ENCODE measurements at regions not wholly inside any gene's neighbourhood (a gene's known extent, or its start where the extent isn't known, plus 50 kb on each side); places are given as distances from the start of the nearest gene placed in this dataset.

DNA sequence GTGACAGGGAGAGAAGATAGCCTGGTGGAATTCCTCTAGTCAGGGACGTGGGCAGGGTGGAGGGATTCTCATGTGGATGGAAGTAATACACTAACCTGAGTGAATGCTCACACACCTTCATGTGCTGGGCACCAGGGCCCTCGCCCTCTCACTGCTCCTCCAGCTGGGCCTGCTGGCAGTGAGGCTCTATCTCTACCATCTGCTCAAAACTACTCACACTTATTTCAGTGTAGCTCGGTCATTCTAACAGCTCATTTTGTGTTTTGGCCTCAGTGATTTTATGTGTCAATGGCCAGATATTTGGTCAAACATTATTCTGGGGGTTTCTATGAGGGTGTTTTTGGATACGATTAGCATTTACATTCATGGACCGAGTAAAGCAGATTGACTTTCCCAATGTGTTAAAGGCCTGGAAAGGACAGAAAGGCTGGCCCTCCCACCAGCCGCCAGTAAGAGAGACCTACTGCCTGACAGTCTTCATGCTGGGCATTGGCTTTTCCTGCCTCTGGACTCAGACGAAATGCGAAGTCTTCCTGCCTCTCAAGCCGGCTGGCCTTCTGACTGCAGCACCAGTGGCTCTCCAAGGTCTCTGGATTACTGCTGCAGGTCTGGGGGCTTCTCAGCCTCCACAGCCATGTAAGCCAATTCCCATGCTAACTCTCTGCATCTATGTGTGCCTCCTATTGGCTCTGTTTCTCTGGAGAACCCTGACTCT, 335.4 kb downstream of the CXCL12 start:
- DNase-seq = no peak

DNA sequence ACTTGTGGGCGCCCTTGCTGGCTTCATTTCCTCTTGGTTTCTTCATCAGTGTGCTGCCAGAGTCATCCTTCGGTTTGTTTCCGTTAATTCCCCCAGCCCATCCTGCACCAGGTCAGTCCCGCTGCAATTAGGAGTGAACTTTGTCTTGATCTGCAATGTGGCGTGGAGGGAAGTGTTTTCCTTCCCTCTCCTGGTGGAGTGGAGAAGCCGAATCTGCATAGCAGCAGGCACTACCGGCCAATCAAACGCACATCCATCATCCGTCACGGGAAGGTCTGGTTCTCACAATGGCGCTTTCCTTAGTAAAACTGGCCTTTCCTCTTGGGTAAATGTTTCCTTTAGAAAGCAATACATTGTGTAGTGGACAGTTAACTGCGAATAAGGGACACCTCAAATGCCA, 337.5 kb downstream of the CXCL12 start:
- DNase-seq = no peak

DNA sequence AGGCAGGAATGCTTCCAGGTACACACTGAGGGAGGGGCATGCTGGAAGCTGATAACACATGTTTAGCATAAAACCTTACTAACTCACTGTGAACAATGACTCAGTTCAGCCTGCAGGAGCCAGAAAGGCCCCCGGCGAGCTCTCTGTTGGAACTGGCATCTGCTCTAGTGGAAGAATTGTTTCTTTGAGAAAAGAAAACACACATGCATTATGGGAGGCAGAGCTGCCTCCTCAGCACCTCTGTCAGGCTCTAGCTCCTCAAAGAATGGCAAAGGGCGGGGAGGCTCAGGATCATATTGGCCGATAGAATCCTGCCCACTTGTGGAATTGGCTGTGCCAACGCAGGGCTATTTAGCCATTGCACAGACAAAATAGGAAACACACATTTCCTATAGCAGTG, 338.3 kb downstream of the CXCL12 start:
- no peak for DNase-seq

DNA sequence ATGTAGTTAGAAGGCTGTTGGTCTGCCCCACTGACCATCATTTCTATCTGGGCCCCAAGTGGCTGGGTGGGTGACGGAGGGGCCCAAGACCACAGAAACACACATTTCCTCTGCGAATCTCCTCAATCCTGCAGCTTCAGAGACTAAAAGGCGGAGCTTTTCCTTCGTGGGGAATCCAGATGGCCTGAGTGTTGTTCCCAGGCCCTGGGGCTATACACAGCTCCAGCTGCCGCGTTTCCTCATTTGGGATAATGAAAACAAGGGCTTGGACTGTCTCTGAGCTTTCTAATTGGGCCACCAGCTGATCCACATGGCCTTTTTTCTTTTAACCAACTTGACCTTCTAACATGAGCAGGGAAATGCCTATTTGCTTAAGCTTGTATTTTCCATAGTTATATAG, 339.9 kb downstream of the CXCL12 start:
- DNase-seq = no peak

DNA sequence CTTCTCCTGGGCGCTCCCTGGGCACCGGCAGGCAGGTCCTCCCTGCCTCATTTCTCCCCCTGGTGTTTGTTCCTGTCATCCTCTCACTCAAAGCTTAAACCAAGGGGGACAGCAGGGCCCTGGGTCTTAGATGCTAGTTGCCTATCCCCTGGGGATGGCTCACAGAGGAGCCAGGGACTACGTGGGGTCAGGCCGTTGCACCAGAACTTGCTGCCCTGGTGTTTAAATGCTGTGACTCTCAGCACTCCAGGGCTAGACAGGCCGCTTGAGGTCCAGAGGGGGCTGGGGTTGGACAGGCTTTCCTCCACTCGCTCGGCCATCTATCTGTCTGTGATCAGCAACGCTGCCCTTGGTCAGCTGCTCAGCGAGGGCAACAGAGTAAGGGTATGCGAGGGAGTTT, 340.3 kb downstream of the CXCL12 start:
- no peak for DNase-seq

DNA sequence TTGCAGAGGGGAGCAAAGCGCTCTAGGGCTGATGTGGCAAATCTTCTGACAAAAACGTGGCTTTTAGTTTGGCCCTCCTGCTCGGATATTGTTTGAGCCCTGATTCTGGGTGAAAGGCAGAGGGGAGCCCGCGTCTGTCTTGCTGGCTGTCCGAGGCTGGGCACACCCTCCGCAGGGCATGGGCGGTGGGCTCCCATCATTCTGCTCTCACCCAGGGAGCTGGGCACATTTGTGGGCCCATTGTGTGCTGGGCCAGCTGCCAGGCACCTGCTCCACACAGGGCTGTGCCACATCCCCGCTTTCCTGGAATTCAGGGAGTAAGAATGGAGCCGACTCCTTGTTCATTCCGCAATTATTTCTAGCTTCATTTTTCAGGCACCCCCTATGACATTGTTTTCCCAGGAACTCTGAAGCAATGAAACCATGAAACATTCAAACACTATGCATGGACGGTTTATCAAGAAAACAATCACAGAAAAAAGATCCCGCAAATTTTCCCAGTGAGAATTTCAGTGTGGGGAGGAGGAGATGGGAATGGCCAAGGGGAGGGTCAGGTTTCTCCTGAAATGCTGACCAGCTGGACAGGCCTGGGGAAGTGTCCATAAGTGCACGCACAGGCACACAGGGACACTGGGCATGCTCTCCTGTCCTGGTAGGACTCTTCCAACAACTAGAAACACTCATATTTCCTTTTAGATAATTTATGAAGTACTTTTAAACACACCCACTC, 341.1 kb downstream of the CXCL12 start:
- DNase-seq = no peak

DNA sequence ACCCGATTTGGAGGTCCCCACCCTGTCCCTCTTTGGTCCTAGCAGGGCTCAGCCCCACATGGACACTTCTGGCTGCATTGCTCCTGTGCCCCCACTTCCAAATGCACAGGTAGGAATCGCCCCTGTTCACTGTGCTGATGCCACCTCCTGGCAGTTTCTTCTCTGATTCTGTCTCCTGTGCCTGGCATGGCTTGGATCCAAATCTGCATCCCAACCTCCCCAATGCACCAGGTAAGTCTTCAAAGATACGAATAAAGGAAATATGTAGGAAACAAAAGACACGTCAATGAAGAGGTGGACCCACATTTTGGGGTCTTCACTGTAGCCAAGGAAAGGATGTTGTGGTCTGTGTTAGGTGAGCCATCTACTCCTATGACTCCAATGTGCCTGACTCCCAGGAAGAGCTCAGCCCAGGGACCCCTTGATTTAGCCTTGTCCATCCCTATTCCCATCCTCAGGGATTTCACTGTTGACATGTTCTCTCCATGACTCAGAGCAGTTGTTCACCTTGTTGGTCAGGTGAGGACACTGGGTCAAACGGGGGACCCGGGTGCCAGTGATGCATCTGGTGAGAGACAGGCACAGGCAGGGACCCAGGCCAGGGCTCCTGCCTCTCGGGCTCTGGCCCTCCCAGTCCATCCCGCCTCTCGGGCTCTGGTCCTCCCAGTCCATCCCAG, 341.8 kb downstream of the CXCL12 start:
- no peak for DNase-seq

DNA sequence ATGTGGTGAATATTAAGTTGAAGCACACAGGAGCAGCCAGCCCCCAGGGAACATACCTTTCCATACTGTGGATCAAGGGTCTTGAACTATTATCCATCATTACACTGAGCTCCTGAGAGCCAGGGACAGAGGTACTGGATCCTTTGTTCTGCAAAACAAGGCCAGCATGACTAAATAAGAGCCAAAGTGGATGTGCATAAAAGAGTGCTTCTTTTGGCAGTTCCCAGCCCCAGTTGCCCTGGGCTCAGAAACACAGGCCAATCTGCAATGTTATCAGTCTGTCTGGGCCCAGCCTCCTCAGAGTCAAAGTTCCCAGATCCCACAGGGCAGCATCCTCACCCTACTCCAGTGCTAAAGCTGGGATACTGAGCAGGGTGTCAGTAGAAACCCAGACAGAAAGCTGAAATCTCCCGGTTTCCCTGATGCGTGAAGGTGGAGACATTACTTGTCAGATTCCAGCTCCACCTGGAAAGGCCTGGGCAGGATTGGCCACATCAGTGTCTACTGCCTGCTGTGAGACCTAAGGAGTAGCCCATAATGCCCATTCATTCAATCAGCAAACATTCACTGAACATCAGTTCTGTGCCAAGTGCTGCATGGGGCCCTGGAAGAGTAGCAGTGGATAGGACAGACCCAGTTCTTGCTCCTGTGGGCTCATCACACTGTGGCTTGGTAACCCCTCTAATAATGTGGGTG, 342.7 kb downstream of the CXCL12 start:
- no peak for DNase-seq

DNA sequence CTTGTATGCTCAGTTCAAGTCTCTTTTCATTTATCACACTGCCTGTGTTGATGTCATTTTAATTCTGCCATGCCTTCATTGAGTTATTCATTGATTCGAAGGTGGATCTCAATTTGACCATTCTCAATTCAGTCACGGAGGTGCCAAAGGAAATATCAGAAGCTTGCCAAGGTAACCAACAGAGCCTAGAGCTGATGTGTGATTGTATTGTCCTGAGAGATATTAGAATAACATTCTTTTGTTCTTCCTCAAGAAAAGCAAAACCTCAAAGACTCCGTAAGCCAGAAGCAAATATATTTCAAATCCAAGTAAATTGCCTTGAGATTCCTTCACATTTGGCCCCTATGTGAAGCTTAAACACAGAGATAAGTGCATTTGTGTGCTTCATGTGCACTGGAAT, 345.3 kb downstream of the CXCL12 start:
- no peak for DNase-seq

DNA sequence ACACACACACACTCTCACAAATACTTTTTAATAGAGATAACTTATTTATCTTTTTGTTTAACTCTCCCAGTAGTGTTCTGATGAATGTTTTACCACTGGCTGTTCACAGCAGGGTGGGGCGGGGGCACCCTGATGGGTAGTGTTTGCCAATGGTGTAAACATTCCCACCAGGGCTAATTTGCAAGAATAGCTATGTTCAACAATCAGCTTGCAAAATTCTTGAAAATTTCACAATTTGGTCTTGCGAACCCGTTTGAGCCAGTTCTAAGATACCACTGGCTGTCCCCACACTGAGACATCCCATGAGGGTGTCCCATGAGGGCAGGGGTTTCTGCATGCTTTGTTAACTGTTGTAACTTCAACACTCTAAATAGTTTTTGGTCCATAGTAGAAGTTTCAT, 348.5 kb downstream of the CXCL12 start:
- no peak for DNase-seq

DNA sequence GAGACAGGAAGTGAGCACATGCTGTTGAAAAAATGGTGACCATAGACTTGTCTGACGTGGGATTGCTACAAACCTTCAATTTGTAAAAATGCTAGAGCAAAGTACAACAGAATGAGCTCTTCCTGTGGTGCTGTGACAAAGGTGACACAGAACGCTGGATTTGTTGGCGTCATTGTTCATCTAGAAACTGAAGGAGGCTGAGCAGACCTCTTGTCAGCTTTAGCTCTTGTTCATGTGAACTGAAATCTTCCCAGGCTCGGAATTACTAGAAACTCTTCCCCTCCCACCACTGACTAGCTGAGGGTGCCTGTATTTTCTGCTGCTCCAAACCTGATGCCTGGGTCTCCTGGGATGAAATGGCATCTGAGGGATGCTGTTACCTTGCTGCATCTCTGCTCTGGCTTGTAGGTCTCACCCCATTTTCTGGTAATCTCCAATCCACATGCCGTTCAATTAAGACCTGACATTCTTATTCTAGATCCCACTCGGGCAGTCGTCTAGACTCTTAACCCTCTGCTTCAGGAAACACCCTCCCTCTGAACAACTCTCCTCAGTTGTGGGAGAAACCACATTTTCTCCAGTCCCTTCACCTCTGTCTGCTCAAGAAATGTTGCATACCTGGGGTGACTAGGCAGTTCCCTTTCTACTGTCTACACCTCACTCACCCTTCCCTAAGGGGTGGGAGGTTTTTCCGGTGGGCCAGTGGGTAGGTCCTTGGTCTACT, 349.3 kb downstream of the CXCL12 start:
- DNase-seq = no peak

DNA sequence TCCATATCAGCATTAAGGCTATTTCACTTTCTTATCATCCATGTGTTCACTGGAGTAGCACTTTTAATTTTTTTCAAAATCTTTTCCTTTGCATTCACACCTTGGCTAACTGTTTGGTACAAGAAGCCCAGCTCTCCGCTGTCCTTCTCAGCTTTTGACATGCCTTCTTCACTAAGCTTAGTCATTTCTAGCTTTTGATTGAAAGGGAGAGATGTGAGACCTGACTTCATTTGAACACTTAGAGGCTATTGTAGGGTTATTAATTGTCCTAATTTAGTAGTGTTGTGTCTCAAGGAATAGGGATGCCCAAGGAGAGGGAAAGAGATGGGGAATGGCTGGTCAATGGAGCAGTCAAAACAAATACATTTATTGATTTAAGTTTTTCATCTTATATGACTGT, 350.0 kb downstream of the CXCL12 start:
- DNase-seq = no peak

DNA sequence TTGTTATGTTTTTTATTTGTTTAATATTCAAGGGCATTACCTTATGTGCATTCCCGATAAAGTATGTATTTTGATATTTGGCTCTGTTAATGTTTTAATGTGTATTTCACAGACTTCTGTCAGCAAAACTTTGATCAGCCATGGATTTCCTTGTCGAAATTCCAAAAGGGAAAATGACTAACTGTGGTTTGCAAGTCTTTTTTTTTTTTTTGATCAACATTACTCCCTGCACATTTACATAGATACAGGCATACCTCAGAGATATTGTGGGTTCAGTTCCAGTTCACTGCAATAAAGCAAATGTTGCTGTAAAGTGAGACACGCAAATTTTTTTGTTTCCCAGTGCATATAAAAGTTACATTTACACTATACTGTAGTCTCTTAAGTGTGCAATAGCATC, 351.9 kb downstream of the CXCL12 start:
- no peak for DNase-seq

DNA sequence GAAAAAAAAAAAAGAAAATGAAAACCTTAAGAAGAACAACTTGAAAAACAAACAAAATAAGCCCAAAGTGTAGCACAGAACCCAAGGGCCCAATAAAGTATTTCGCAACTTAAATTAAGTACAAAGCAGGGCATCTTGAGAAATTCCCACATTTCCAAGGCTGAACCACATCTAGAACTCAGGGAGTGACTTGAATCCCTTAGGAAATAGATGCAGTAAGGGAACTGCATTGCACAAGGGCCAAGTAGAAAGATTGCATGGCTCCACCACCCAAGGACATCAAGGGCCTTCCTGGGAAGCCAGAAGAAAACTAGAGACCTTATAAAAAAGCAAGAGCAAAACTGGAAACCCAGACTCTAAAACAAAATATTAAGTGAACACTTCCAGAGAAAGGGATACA, 352.7 kb downstream of the CXCL12 start:
- no peak for DNase-seq

DNA sequence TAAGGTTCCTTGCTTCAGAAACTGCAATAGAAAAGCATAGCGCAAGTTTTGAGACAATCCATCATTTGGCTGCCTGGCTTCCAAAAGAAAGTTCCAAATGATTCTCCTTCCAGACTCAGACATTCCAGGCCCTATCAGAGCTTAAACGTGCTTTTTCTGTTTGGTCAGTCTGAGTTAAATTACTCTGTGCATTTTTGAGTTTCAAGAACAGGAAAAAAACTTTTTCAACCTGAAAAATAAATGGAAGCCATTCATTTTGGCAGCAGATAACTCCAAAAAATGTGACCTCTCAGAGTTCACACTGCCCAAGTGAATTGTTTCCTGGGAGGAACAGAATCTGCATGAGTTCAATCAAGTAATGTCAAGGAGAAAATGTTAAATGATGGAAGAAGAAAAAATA, 354.2 kb downstream of the CXCL12 start:
- no peak for DNase-seq

DNA sequence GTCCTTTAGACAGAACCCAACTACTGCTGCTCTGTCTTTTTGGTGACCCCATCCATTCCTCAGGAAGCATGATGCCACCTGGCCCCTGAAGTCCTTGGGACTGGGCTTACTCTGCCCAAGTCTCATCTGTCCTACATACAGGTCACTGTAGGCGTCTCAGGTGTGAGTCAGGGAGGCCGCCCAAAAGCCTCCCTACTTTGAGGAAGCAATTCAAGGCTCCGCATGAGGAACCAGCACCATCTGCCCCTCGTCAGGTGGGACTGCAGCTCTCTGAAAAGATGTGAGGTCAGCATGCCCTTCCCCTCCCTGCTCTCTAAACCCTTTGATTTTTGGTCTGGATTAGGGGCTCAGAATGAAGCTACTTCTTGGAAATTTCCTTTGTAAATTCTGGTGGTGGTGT, 354.8 kb downstream of the CXCL12 start:
- peak; percentile 6 for DNase-seq

DNA sequence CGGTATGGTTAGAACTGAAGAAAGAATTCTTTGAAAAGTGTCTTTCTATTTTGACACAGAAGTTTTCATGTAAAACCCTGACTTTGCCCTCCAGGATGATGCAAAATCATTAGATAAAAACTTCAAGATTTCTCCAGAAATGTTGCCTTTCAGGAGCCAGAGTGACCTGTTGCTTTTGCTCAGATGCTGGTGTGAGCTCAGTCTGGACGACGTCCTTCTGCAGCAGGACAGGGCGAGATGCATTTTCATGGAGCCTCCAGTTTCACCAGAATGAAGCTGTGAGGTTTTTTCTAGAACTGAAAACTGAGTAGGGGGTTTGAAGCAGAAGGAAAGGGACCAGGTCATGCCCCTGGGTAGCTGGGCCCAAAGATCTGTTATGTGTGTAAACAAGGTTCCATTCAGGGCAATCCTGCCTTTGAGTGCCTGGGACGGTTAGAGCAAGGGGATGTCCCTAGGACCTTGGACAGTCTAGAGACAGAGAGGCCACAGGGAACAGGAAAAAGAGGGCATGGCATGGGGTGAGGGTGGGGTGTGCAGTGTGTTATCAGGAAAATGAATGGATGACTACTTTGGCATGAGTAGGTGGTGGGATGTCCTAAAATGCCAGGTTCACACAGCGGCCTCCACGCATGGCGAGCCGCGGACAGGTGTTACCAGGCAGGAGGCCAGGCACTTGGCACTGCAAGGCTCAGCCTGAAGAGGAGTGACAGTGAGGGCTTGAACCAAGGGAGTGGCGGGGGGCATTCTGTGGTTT, 356.3 kb downstream of the CXCL12 start:
- no peak for DNase-seq

DNA sequence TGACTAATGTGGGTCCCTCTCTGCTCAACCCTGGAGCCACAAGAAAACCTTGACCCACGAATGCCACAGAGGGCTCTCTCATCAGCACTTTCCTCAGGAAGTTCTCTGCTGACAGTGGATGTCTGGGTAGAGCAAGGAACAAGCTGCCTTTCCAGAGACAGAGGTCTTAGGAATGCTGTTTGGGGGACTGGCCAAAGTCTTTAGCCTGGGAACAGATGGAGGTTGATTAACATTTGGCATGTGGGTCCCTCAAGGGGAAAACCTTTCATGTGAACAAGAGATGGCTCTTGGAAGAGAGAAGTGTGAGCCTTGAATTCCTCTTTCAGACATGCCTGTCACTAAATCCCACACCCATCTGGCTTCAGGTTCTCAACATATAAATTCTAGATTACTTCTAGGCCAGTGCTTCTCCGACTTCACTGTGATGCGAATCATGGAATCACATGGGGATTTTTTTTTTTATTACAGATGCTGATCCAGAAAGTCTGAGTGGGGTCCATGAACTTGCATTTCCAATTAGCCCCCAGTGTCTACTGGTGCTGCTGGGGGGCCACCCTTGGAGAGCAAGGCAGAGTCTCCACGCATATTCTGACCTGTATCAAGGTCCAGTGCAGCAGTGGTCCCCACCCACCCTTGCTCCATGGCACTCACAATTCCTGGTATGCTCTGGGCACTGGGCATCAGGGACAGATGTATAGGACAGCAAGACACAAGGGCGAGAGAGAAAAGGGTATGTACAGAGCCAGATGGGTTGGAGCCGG, 360.4 kb downstream of the CXCL12 start:
- no peak for DNase-seq

DNA sequence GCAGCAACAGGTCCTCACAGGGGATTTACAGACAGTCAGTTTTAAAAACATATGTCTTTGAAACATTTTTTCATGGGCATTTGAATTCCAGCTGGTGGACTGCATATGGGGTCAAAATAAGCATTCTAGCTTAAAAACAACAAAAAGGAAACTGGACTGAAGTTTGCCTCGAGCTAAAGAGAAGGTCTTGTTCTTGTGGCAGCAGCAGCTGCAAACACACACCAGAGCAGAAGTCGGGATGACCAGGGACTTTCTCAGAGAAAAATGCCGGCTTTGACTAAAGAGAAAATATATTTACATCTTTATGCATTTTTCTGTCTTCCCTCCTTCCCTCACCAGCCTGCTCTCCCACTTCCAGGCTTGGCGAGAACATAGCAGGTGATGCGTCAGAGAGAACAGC, 361.4 kb downstream of the CXCL12 start:
- DNase-seq = no peak

DNA sequence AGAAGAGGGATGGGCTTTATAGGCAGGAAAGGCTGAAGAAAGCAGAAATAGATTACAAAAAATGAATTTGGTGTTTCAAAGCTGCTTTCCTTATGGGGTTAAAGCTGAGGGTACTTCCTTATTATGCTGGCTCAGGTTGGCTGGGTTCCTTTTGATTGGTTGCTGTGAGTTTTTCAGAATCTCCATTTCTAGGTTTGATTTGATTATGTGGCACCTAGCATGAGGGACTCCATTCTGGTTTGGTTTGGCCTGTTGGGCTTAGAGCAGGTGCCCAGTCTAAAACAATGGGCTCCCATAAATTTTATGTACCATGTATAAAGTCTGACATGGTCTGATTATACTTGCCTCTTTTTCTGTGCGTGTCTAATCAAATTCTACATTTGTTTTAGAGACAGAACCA, 362.7 kb downstream of the CXCL12 start:
- no peak for DNase-seq

Measured in activated effector memory CD4-positive, alpha-beta T cell treated with Interleukin-2 at 50 U/mL for 16 hours (primary cell).